Suppressor macrophage treated with lipopolysaccharide for 1 hour (primary cell): ENCODE measurements at regions not wholly inside any gene's neighbourhood (a gene's known extent, or its start where the extent isn't known, plus 50 kb on each side); places are given as distances from the start of the nearest gene placed in this dataset.
"Not testable (repeated sequence)": the region's sequence is repeated elsewhere in the genome, so short reads cannot be mapped to it uniquely, and the experiment has no call there.

ENCODE experiments used
- DNase-seq, 3 donors: peaks; one replicate each; pipeline ENCODE4 v3.0.0-alpha.2; 2020 to 2022

- DNase-seq: no peak
Observed at GRCh38 chr16:51839727-51840462, 688.8 kb upstream of the SALL1 start.

- DNase-seq: no peak
Observed at GRCh38 chr16:51834794-51835193, 683.7 kb upstream of the SALL1 start.

GRCh38 chr16:51834133-51834532, 683.1 kb upstream of the SALL1 start:
- DNase-seq: no peak

GRCh38 chr16:51831595-51832367, 680.7 kb upstream of the SALL1 start:
- no peak for DNase-seq

DNA sequence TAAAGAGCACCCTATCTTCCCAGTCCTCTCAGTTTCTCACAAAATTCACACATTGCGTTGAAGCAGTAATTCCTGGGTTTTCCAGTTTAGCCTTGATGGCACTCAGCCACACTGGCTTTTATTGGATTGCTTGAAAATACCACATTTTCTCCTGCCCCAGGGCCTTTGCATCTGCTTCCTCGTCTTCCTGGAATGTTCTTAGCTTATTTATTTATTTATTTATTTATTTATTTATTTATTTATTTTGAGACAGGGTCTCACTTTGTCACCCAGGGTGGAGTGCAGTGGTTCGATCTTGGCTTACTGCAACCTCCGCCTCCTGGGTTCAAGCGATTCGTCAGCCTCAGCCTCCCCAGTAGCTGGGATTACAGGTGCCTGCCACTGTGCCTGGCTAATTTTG, 680.0 kb upstream of the SALL1 start:
- not testable (repeated sequence) for DNase-seq

DNA sequence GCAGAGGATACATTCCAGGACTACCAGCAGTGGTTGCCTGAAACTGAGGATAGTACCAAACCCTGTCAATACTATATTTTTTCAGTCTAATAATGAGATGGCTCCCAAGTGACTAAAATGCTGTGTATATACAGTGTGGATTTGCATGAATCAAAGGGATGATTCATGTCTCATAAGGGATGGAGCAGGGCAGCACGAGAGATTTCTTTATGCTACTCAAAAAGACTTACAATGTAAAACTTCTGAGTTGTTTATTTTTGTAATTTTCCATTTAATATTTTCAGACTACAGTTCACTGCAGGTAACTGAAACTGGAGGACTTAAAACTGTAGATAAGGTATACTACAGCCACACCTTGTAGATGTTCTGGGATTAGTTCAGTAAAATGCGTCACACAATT, 674.7 kb upstream of the SALL1 start:
- no peak for DNase-seq

DNA sequence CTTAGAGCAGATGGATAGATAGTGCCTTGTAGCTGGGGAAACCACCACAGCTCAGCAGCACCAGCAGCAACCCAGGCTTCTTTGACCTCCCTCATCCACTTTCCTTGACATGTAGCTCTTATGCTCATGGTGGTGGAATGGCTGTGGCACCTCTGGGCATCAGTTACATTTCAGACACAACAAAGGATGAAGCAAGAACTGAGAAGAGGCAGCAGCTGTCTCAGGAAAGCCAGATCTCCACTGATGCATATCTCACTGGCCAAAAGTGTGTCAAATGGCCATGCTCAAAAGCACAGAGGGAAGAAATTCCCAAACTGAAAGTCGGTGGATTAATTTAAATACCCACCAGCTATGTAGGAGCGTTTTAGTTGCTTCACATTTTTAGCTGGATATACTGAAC, 671.4 kb upstream of the SALL1 start:
- DNase-seq: no peak

- no peak for DNase-seq
Observed at GRCh38 chr16:51821527-51821926, 670.5 kb upstream of the SALL1 start.

- peak in 1 of 3 donors; percentile 5 for DNase-seq
Observed at GRCh38 chr16:51820176-51820575, 669.1 kb upstream of the SALL1 start.

DNA sequence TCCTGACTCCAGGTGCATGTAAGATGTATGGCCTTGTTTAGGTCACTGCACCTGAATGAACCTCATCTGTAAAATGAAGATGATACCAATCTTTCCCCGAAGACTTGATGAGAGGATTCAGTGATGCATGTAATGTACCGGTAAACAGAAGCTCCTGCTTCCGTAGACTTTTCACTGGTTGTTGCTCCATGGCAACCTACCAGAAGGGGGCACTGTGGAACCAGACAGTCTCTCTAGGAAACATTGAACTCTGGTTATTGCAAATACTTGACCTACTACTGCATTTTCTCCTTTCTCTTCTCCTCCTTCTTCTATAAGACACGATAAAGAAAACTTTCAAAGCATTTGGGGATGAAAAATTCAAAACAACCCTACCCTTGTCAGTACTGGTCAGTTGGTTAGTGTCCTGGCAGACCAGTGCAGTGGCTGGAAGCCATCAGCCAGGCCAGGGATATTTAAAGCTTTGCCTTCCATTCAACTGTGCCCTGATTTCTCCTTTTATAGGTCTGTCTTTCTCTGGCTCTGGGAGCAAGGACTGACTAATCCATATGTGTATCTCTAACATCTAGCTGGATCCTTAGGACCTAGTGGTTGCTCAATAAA, 667.4 kb upstream of the SALL1 start:
- peak; percentile 10 to 26 (median 17) for DNase-seq

GRCh38 chr16:51816929-51817328, 665.9 kb upstream of the SALL1 start:
- no peak for DNase-seq

- no peak for DNase-seq
Observed at GRCh38 chr16:51815523-51815922, 664.5 kb upstream of the SALL1 start.

DNA sequence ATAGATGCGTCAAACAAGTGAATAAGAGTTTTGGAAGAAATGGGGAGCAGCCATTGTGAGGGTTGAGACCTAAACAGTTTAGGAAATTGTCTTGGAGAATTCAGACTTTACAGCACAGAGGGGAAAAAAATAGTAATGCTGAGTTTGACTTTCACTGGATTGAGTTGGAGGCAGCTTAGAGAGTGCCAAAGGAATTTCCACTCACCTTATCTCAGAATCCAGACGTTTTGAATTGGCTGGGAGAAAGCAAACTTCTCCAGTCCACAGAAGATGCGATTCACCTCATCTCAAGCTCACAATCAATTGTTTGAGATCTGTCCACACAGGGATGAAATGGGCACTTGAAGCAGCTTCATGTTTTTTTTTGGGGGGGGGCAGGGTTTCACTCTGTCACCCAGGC, 663.5 kb upstream of the SALL1 start:
- no peak for DNase-seq

DNA sequence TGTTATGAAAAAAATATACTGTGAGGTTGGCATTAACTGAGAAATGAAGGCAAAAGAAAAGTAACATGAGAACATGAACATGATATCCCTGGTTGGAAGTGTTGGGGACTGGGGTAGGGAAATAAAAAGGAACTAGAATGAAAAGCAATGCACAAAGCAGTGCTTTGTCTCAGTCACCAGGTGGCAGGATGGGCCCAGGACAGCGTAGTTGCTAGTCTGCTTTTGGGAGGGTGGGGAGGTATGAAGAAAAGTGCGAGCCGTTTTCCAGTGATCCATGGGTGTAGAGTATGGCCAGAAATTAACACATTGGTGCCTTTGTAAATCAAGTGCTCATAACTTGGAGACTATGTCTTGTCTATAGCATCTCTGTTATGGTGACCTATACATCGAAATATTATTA, 662.5 kb upstream of the SALL1 start:
- DNase-seq: no peak

DNA sequence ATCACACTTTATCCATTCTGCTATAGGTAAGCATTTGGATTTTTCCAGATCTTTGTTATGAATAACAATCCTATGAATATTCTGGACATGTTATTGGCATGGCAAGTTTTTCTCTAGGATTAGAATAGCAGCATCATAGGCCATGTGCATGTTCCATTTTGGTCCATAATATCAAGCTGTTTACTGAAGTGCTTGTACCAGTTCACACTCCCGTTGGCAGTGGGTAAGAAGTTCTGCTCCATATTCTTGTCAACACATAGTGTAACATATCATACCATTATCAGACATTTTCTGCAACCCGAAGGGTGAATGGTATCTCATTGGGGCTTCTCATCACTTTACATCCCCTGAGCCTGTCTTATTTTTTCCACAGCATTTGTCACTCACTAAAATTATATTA, 661.9 kb upstream of the SALL1 start:
- no peak for DNase-seq

GRCh38 chr16:51807551-51807950, 656.5 kb upstream of the SALL1 start:
- no peak for DNase-seq

GRCh38 chr16:51801635-51802034, 650.6 kb upstream of the SALL1 start:
- DNase-seq: no peak

GRCh38 chr16:51797669-51798259, 646.7 kb upstream of the SALL1 start:
- no peak for DNase-seq

DNA sequence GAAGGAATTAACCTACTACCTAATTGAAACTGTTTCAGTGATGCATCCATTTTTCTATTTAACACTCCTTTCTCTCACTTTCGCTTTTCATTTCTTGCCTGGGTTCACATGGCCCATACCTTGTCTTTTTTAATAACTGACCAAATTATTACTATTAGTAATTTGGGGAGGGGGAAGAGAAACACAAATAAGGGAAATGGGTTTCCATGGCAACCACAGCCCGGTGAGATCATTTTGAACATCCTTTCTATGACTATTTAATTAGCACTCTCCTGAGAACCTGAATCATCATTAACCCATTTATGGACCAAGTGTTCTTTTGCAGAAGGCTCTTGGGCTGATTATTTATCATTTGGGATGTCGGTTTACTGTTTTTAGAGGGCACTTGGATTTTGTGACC, 628.2 kb upstream of the SALL1 start:
- DNase-seq: no peak

DNA sequence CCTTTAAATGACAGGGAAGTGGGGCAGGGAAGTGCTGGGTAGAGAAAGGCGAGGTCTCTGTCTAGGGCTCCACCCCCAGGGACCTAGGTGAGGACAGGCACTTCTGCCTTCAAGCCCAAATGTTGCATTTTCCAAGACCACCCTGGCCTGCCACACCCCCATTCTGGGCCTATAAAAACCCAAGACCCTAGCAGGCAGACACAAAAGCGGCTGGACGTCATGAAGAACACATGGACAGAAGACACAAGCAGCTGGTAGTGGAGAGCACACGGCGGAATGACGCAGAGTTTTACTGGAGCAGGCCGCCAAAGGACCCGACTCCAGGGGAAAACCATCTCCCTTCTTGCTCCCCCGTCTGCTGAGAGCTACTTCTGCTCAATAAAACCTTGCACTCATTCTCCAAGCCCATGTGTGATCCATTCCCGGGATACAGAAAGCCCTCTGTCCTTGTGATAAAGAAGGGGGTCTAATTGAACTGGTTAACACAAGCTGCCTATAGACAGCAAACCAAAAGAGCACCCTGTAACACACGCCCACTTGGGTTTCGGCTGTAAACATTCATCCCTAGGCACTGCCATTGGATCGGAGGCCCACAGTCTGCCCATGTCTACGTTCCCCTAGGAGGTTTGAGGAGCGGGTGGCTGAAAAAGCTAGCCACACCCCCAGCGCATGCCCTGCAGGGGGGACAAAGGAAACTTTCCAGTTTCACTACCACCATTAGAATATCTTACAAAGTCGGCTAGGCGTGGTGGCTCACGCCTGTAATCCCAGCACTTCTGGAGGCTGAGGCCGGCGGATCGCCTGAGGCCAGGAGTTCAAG, 622.2 kb upstream of the SALL1 start:
- no peak for DNase-seq

- no peak for DNase-seq
Observed at GRCh38 chr16:51766739-51767138, 615.7 kb upstream of the SALL1 start.

DNA sequence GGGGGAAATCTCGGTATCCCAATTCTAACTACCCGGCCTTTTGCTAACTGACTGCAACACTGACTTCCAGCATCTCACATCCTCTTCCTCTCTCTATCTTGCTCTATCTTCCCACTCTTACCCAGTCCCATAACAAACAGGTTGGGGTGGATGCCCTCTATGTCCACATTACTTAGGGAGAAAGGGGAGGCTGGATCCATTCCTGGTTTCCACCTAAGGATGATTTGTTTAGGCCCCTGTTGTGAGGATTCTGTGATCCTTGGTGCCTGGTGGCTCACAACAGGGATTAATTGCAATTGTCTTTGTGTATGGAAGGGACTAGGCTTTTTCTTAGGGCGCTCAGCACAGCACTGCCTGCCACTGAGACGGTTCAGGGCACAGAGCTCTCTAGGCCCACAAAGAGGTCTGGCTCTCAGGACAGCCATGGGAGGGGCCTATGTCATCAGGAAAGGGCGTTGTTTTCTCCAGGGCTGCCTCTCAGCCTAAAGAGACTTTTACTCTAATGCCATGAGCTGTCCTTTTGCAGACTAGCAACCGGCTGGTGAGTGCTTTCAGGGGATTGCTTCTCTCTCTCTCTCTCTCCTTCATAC, 612.1 kb upstream of the SALL1 start:
- DNase-seq: no peak
